IMR-90 (cell line): ENCODE measurements at regions not wholly inside any gene's neighbourhood (a gene's known extent, or its start where the extent isn't known, plus 50 kb on each side); places are given as distances from the start of the nearest gene placed in this dataset.

Experiments used
- ATAC-seq: fragments of 200-7000 bp; cut with Tn5 transposase; 2 replicates; pipeline ENCODE4 v1.9.1; 2020; ENCODE audit warnings: low read depth, mild to moderate bottlenecking, moderate library complexity
- BruUV-seq: library from RNA; stranded (reverse); fragments of 400-500 nt; replicated peaks from 2 replicates; lab custom pipeline; 2021; lab: Mats Ljungman, UMichigan
- CTCF ChIA-PET: fragments of 300-600 bp; formaldehyde crosslinking; extraction: SDS; loops from one replicate; lab custom pipeline; 2021; ENCODE audit warnings: antibody characterized with exemption; lab: Yijun Ruan, JAX
- POLR2A ChIA-PET: fragments of 300-600 bp; sonication (Branson Sonifier 250); formaldehyde crosslinking; loops from one replicate; lab custom pipeline; 2022; ENCODE audit warnings: antibody characterized with exemption; ENCODE audit not compliant: unreplicated experiment; lab: Charles Lee
- DNase-seq: peaks from one replicate; pipeline ENCODE4 v3.0.0; 2013
- H2AFZ ChIP-seq: replicated peaks from 2 replicates; pipeline ENCODE3; 2013; ENCODE audit warnings: low read length, mild to moderate bottlenecking; ENCODE audit not compliant: poor library complexity
- H2AK5ac ChIP-seq: 2 replicates; pipeline ENCODE4 v1.6.1; 2013; ENCODE audit warnings: low read depth, low read length, inconsistent platforms
- H2AK9ac ChIP-seq: replicated peaks from 2 replicates; pipeline ENCODE3; 2013; ENCODE audit warnings: mild to moderate bottlenecking, low read depth, low read length, moderate library complexity; ENCODE audit not compliant: poor library complexity
- H2BK120ac ChIP-seq: 2 replicates; pipeline ENCODE4 v1.6.1; 2013; ENCODE audit warnings: low read depth, low read length, inconsistent platforms
- H2BK15ac ChIP-seq: 3 replicates; pipeline ENCODE4 v1.6.1; 2013; ENCODE audit warnings: low read depth, low read length, inconsistent platforms
- H2BK20ac ChIP-seq: 2 replicates; pipeline ENCODE4 v1.6.1; 2013; ENCODE audit warnings: low read depth, mild to moderate bottlenecking, inconsistent platforms, low read length, moderate library complexity
- H2BK5ac ChIP-seq: 2 replicates; pipeline ENCODE4 v1.6.1; 2013; ENCODE audit warnings: mild to moderate bottlenecking, low read depth, low read length, inconsistent platforms; ENCODE audit not compliant: poor library complexity, severe bottlenecking
- H3K14ac ChIP-seq: replicated peaks from 2 replicates; pipeline ENCODE4 v1.6.1; 2013; ENCODE audit warnings: low read depth, low read length, inconsistent platforms
- H3K18ac ChIP-seq: 2 replicates; pipeline ENCODE4 v1.6.1; 2013; ENCODE audit warnings: low read depth, low read length, control low read depth
- H3K23ac ChIP-seq: 2 replicates; pipeline ENCODE4 v1.6.1; 2013; ENCODE audit warnings: low read depth, low read length, inconsistent platforms
- H3K27ac ChIP-seq: 2 replicates; pipeline ENCODE4 v1.5.1; 2013; ENCODE audit warnings: mild to moderate bottlenecking, control low read depth, low read length; ENCODE audit not compliant: insufficient read depth
- H3K27me3 ChIP-seq: 2 replicates; pipeline ENCODE4 v1.6.1; 2013; ENCODE audit warnings: low read length; ENCODE audit not compliant: control insufficient read depth, insufficient read depth
- H3K36me3 ChIP-seq: 2 replicates; pipeline ENCODE4 v1.6.1; 2013; ENCODE audit warnings: low read length, mixed read lengths; ENCODE audit not compliant: control insufficient read depth, insufficient read depth
- H3K4ac ChIP-seq: 2 replicates; pipeline ENCODE4 v1.6.1; 2013; ENCODE audit warnings: low read depth, low read length, inconsistent platforms
- H3K4me1 ChIP-seq: 2 replicates; pipeline ENCODE4 v1.6.1; 2013; ENCODE audit warnings: low read length, mixed read lengths; ENCODE audit not compliant: control insufficient read depth, insufficient read depth
- H3K4me2 ChIP-seq: 2 replicates; pipeline ENCODE4 v1.6.1; 2013; ENCODE audit warnings: low read depth, mild to moderate bottlenecking, control low read depth, low read length, moderate library complexity
- H3K4me3 ChIP-seq: 2 replicates; pipeline ENCODE4 v1.5.1; 2013; ENCODE audit warnings: low read depth, mild to moderate bottlenecking, control low read depth, low read length, moderate library complexity; ENCODE audit not compliant: insufficient read depth
- H3K56ac ChIP-seq: 2 replicates; pipeline ENCODE4 v1.6.1; 2013; ENCODE audit warnings: low read length, inconsistent platforms; ENCODE audit not compliant: insufficient read depth; ENCODE audit errors: extremely low read depth
- H3K79me1 ChIP-seq, 2 experiments: 2 replicates each; pipeline ENCODE4 v1.6.1; 2013; ENCODE audit warnings: low read length in 2 of 2, inconsistent platforms in 1 of 2, low read depth in 1 of 2
- H3K9ac ChIP-seq: 2 replicates; pipeline ENCODE4 v1.6.1; 2013; ENCODE audit warnings: low read depth, low read length, control low read depth
- H3K9me1 ChIP-seq: 2 replicates; pipeline ENCODE4 v1.6.1; 2013; ENCODE audit warnings: low read length, inconsistent platforms; ENCODE audit not compliant: insufficient read depth
- H3K9me3 ChIP-seq: 2 replicates; pipeline ENCODE4 v1.6.1; 2013; ENCODE audit warnings: low read length; ENCODE audit not compliant: control insufficient read depth, insufficient read depth
- H4K20me1 ChIP-seq: 2 replicates; pipeline ENCODE4 v1.6.1; 2013; ENCODE audit warnings: low read length, inconsistent platforms; ENCODE audit not compliant: insufficient read depth
- H4K5ac ChIP-seq: 2 replicates; pipeline ENCODE4 v1.6.1; 2013; ENCODE audit warnings: mild to moderate bottlenecking, low read depth, low read length, control low read depth
- H4K8ac ChIP-seq, 2 experiments: 2 replicates each; pipeline ENCODE4 v1.6.1; 2013; ENCODE audit warnings: low read depth in 2 of 2, low read length in 2 of 2, control low read depth in 1 of 2, inconsistent platforms in 1 of 2
- H4K91ac ChIP-seq: 2 replicates; pipeline ENCODE4 v1.6.1; 2013; ENCODE audit warnings: low read depth, low read length, inconsistent platforms; ENCODE audit not compliant: insufficient read depth
- BHLHE40 ChIP-seq: fragments of 150-350 bp; IDR thresholded peaks from 2 replicates; pipeline ENCODE4 v1.6.1; 2016; ENCODE audit warnings: mild to moderate bottlenecking, low read depth, low read length
- CEBPB ChIP-seq: IDR thresholded peaks from 2 replicates; pipeline ENCODE4 v1.6.1; 2012; ENCODE audit warnings: low read depth, low read length, improper control_type of control experiment
- CHD1 ChIP-seq: IDR thresholded peaks from 2 replicates; pipeline ENCODE4 v1.6.1; 2012; ENCODE audit warnings: low read depth, low read length, improper control_type of control experiment
- FOS ChIP-seq: fragments of 150-350 bp; IDR thresholded peaks from 2 replicates; pipeline ENCODE4 v1.6.1; 2016; ENCODE audit warnings: low read depth, low read length
- MAFK ChIP-seq: IDR thresholded peaks from 2 replicates; pipeline ENCODE4 v1.6.1; 2012; ENCODE audit warnings: low read depth, low read length, improper control_type of control experiment
- MAZ ChIP-seq: IDR thresholded peaks from 2 replicates; pipeline ENCODE4 v1.6.1; 2012; ENCODE audit warnings: low read depth, mild to moderate bottlenecking, low read length, improper control_type of control experiment, moderate library complexity, borderline replicate concordance
- NFE2L2 ChIP-seq: fragments of 150-350 bp; IDR thresholded peaks from 2 replicates; pipeline ENCODE4 v1.6.1; 2016; ENCODE audit warnings: low read depth, mild to moderate bottlenecking, low read length
- POLR2A ChIP-seq: IDR thresholded peaks from 2 replicates; pipeline ENCODE4 v1.6.1; 2012; ENCODE audit warnings: mild to moderate bottlenecking, low read depth, low read length
- RAD21 ChIP-seq: IDR thresholded peaks from 2 replicates; pipeline ENCODE4 v1.6.1; 2012; ENCODE audit warnings: low read length, improper control_type of control experiment
- RCOR1 ChIP-seq: IDR thresholded peaks from 2 replicates; pipeline ENCODE4 v1.6.1; 2012; ENCODE audit warnings: mild to moderate bottlenecking, low read length, improper control_type of control experiment; ENCODE audit not compliant: insufficient replicate concordance
- RFX5 ChIP-seq: IDR thresholded peaks from 2 replicates; pipeline ENCODE4 v1.8.0; 2012; ENCODE audit warnings: low read depth, mild to moderate bottlenecking, low read length, moderate library complexity
- SMC3 ChIP-seq: fragments of 150-350 bp; IDR thresholded peaks from 2 replicates; pipeline ENCODE4 v1.6.1; 2016; ENCODE audit warnings: low read depth, mild to moderate bottlenecking, antibody characterized with exemption, low read length, moderate library complexity
- WGBS, 2 experiments: methylation state at CpG; one replicate each; pipeline versions ENCODE4 v1.1.5 to v1.1.7; 2013; ENCODE audit warnings: missing lambda C conversion rate in 2 of 2; ENCODE audit not compliant: insufficient read length in 1 of 2; ENCODE audit errors: extremely low coverage in 2 of 2; 5-methylcytosine and 5-hydroxymethylcytosine counted together
- dilution Hi-C: fragments of 300-500 bp; cut with HindIII; formaldehyde crosslinking; loops from one replicate; pipeline ENCODE4 v1.14.3; 2018; ENCODE audit warnings: low sequenced_read_pairs; ENCODE audit not compliant: unreplicated experiment
- in situ Hi-C: fragments of 300-500 bp; cut with MboI; formaldehyde crosslinking; loops from 3 replicates; pipeline ENCODE4 v1.14.3; 2019; ENCODE audit warnings: low sequenced_read_pairs, inconsistent platforms, mixed read lengths
- intact Hi-C: fragments of 100-400 bp; cut with micrococcal nuclease; formaldehyde crosslinking; loops from 2 replicates; pipeline ENCODE4 v1.10.0; 2022
- TF ChIP-seq, protein P1 (sequence below): fragments of 150-350 bp; IDR thresholded peaks from 2 replicates; pipeline ENCODE4 v1.6.1; 2016; ENCODE audit warnings: low read depth, mild to moderate bottlenecking, low read length, moderate library complexity, borderline replicate concordance

DNA sequence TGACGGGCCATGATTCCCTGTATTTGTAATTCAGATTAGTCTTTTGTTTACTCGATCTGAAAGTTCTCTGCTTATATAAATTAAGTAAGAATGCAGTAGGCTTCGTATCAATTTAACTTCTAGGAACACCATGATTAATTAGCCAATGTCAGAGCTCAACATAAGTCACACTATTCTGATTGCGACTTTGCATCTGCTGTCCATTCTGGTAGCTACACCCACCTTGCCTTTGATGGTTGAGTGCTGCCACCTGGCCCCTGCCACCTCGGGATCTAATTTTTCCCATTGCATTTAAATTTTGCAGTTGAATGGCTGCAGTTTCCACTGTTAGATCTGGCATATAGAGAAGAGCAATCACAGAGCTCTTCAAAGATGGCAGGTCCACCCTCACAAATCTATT is 140.0 kb downstream of the LTN1 start:
- no peaks in the 10 kb centered on the region for H3K79me1 ChIP-seq
- no peaks in the 10 kb centered on the region for H3K9me3 ChIP-seq
- no peak overlapping the region for H3K23ac ChIP-seq
- H3K4ac ChIP-seq: no peak overlapping the region
- no CpG with 5 or more reads among the region's 5 CpGs for WGBS, 2 experiments
- H3K9me1 ChIP-seq: peaks cover 7% of the 10 kb centered on the region; the same call in 1 of the 2 replicates
- no TSS peak for BruUV-seq
- DNase-seq (no peak), ATAC-seq (no peak)
- H4K20me1 ChIP-seq: no peaks in the 10 kb centered on the region
- no peak overlapping the region for H3K27ac ChIP-seq
- no peak overlapping the region for H3K4me2 ChIP-seq
- CTCF ChIA-PET: interaction anchor here (0.8 kb wide), 1 partner anchor 16 kb away, joined by 3 read pairs; no protein-coding TSS in a partner anchor
- in situ Hi-C loops: no loop called here
- H4K91ac ChIP-seq: no peak overlapping the region
- H3K18ac ChIP-seq: no peak overlapping the region
- H3K4me3 ChIP-seq: no peak overlapping the region
- H3K27me3 ChIP-seq: no peaks in the 10 kb centered on the region
- H4K5ac ChIP-seq: no peak overlapping the region
- no peaks in the 10 kb centered on the region; the same call in 1 of the 2 replicates for H3K4me1 ChIP-seq
- H3K56ac ChIP-seq: no peak overlapping the region
- H3K9ac ChIP-seq: no peak overlapping the region
- no peak overlapping the region for H4K8ac ChIP-seq
- no peak overlapping the region for H2BK120ac ChIP-seq
- no peak overlapping the region for H2BK5ac ChIP-seq
- TF ChIP-seq, protein P1, sequence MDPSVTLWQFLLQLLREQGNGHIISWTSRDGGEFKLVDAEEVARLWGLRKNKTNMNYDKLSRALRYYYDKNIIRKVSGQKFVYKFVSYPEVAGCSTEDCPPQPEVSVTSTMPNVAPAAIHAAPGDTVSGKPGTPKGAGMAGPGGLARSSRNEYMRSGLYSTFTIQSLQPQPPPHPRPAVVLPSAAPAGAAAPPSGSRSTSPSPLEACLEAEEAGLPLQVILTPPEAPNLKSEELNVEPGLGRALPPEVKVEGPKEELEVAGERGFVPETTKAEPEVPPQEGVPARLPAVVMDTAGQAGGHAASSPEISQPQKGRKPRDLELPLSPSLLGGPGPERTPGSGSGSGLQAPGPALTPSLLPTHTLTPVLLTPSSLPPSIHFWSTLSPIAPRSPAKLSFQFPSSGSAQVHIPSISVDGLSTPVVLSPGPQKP: no peak
- no peak for TF ChIP-seq FOS
- no peak for TF ChIP-seq RAD21
- no peak for TF ChIP-seq BHLHE40
- no peak for TF ChIP-seq MAZ
- no peak for TF ChIP-seq MAFK
- TF ChIP-seq SMC3: no peak
- TF ChIP-seq CEBPB: no peak
- TF ChIP-seq CHD1: no peak
- TF ChIP-seq RCOR1: no peak
- TF ChIP-seq RFX5: no peak
- TF ChIP-seq POLR2A: no peak
- TF ChIP-seq NFE2L2: no peak
- H2BK20ac ChIP-seq: no peak overlapping the region
- H3K36me3 ChIP-seq: no peaks in the 10 kb centered on the region
- intact Hi-C loops: no loop called here
- no peak overlapping the region for H3K14ac ChIP-seq
- H2AFZ ChIP-seq: no peak overlapping the region
- H2BK15ac ChIP-seq: no peak overlapping the region
- no peak overlapping the region for H2AK5ac ChIP-seq
- dilution Hi-C loops: no loop called here
- H2AK9ac ChIP-seq: no peak overlapping the region
- POLR2A ChIA-PET: no interaction called here
